Left ventricle myocardium inferior (tissue), 1 donor: ENCODE measurements at regions not wholly inside any gene's neighbourhood (a gene's known extent, or its start where the extent isn't known, plus 50 kb on each side); places are given as distances from the start of the nearest gene placed in this dataset.
A peak's percentile ranks its signal among the peaks of the same experiment; 100 is the strongest.

Source experiments
- DNase-seq: peaks from one replicate; pipeline ENCODE4 v3.0.0-alpha.2; 2020
- H3K27ac ChIP-seq: fragments of 200-600 bp; replicated peaks from 2 replicates; pipeline ENCODE4 v1.8.0; 2021
- H3K27me3 ChIP-seq: fragments of 200-600 bp; 2 replicates; pipeline ENCODE4 v1.8.0; 2021; ENCODE audit warnings: low read depth
- H3K36me3 ChIP-seq: fragments of 200-600 bp; 2 replicates; pipeline ENCODE4 v1.8.0; 2021
- H3K4me1 ChIP-seq: fragments of 200-600 bp; 2 replicates; pipeline ENCODE4 v1.8.0; 2021
- H3K4me3 ChIP-seq: fragments of 200-600 bp; 2 replicates; pipeline ENCODE4 v1.8.0; 2021; ENCODE audit warnings: mild to moderate bottlenecking, moderate library complexity
- H3K9me3 ChIP-seq: fragments of 200-600 bp; replicated peaks from 2 replicates; pipeline ENCODE4 v1.8.0; 2021
- CTCF ChIP-seq: fragments of 200-600 bp; IDR thresholded peaks from 2 replicates; pipeline ENCODE4 v1.8.0; 2021; ENCODE audit warnings: antibody characterized with exemption, mild to moderate bottlenecking, borderline replicate concordance
- intact Hi-C: fragments of 100-400 bp; cut with micrococcal nuclease; formaldehyde crosslinking; loops from one replicate; pipeline ENCODE4 v1.11.0; 2022
- donor health status: DM: no; HTN: yes; CAD: no; lungs with severe emphysema.

GRCh38 chr10:15448598-15448997 lies 77.5 kb upstream of the FAM171A1 start:
- H3K4me3 ChIP-seq = no peak overlapping the region
- H3K27me3 ChIP-seq = peaks cover 48% of the 10 kb centered on the region
- H3K4me1 ChIP-seq = no peaks in the 10 kb centered on the region
- DNase-seq = no peak
- H3K9me3 ChIP-seq = no peaks in the 10 kb centered on the region
- no peaks in the 10 kb centered on the region for H3K36me3 ChIP-seq
- intact Hi-C loops = no loop called here
- H3K27ac ChIP-seq = no peak overlapping the region
- no peak for TF ChIP-seq CTCF

GRCh38 chr10:15445006-15445390 lies 73.9 kb upstream of the FAM171A1 start:
- no peak for DNase-seq
- H3K4me1 ChIP-seq = peaks cover 1% of the 10 kb centered on the region
- H3K27me3 ChIP-seq = peaks cover 24% of the 10 kb centered on the region
- no peaks in the 10 kb centered on the region for H3K36me3 ChIP-seq
- intact Hi-C loops = no loop called here
- TF ChIP-seq CTCF = no peak
- no peak overlapping the region for H3K27ac ChIP-seq
- no peak overlapping the region for H3K4me3 ChIP-seq
- H3K9me3 ChIP-seq = no peaks in the 10 kb centered on the region

DNA sequence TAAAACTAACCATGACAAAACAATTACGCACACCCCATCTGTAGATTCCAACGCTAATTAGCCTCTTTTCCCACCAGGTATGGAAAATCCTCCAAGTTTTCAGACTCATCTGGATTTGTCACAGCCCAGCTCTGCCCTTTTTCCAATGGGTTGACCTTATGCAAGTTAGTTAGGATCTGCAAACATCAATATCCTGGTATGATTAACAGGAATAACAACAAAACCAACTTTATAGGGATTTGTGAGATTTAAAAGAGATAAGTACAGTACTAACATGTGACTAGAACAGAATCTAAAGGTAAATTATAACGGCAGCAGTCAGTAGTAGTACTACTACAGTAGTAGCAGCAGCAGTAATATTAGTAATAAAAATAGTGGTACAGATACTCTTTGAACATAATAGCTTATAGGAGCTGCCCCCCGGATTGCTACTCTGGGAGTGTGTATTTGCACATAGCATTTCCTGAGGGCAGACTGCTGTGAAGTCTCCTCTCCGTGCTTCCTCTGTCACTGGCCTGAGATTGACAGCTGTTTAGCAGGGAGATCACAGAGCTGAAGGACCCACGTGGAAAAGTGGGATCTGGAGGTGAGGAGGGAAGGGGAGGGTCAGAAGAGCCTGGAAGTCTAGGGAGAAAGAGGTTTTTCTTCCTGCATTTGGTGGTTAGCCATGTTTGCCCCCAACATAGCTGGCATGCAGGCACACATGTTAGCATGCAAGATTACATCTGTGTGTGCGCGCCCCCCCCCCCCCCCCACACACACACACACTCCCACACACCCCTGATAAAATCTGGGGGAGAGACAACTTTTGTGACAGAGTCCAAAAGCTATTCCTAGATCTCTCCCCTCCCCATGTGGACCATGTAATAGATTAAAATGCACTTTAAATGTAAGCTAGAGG lies 73.3 kb upstream of the FAM171A1 start:
- intact Hi-C loops = no loop called here
- Histone ChIP-seq H3K27me3 (peaks cover 18% of the 10 kb centered on the region), H3K36me3 (no peaks in the 10 kb centered on the region), H3K27ac (no peak overlapping the region), H3K9me3 (no peaks in the 10 kb centered on the region), H3K4me3 (no peak overlapping the region), H3K4me1 (peaks cover 8% of the 10 kb centered on the region)
- no peak for DNase-seq
- no peak for TF ChIP-seq CTCF

GRCh38 chr10:15442056-15442455 lies 71.0 kb upstream of the FAM171A1 start:
- Histone ChIP-seq H3K4me3 (no peak overlapping the region), H3K36me3 (no peaks in the 10 kb centered on the region), H3K27ac (no peak overlapping the region), H3K4me1 (peaks cover 14% of the 10 kb centered on the region), H3K27me3 (peaks cover 12% of the 10 kb centered on the region), H3K9me3 (no peaks in the 10 kb centered on the region)
- TF ChIP-seq CTCF = no peak
- no peak for DNase-seq
- intact Hi-C loops = no loop called here

GRCh38 chr10:15440204-15440711 lies 69.2 kb upstream of the FAM171A1 start:
- TF ChIP-seq CTCF = no peak
- DNase-seq = no peak
- Histone ChIP-seq H3K36me3 (no peaks in the 10 kb centered on the region), H3K27ac (peak overlapping the region; percentile 72), H3K27me3 (peaks cover 12% of the 10 kb centered on the region), H3K9me3 (no peaks in the 10 kb centered on the region), H3K4me1 (peaks cover 14% of the 10 kb centered on the region), H3K4me3 (peak overlapping the region; percentile 53)
- intact Hi-C loops = no loop called here
